NCI-H82 treated with DMSO at 0.1 percent for 48 hours (cell line): ENCODE measurements at regions not wholly inside any gene's neighbourhood (a gene's known extent, or its start where the extent isn't known, plus 50 kb on each side); places are given as distances from the start of the nearest gene placed in this dataset.
"Not testable (repeated sequence)": the region's sequence is repeated elsewhere in the genome, so short reads cannot be mapped to it uniquely, and the experiment has no call there.

Experiments used
- DNase-seq: peaks from one replicate; lab custom pipeline; 2025; ENCODE audit not compliant: unreplicated experiment; lab: John Stamatoyannopoulos, UW

- no peak for DNase-seq
These were observed 50.5 kb upstream of the PARP4 start for GRCh38 chr13:24563087-24563486.

GRCh38 chr13:24563971-24564370 lies 51.4 kb upstream of the PARP4 start:
- not testable (repeated sequence) for DNase-seq

GRCh38 chr13:24564881-24565280 lies 52.3 kb upstream of the PARP4 start:
- DNase-seq, result no peak

GRCh38 chr13:24567593-24567992 lies 55.0 kb upstream of the PARP4 start:
- not testable (repeated sequence) for DNase-seq

GRCh38 chr13:24574847-24575246 lies 62.3 kb upstream of the PARP4 start:
- no peak for DNase-seq

GRCh38 chr13:24580315-24580714 lies 67.7 kb upstream of the PARP4 start:
- DNase-seq, result not testable (repeated sequence)

GRCh38 chr13:24581578-24581977 lies 69.0 kb upstream of the PARP4 start:
- DNase-seq, result not testable (repeated sequence)

GRCh38 chr13:24591697-24592096 lies 79.1 kb upstream of the PARP4 start:
- not testable (repeated sequence) for DNase-seq

GRCh38 chr13:24597906-24598670 lies 82.1 kb upstream of the ATP12A start:
- not testable (repeated sequence) for DNase-seq

GRCh38 chr13:24599019-24599791 lies 81.0 kb upstream of the ATP12A start:
- not testable (repeated sequence) for DNase-seq

GRCh38 chr13:24605923-24606372 lies 74.3 kb upstream of the ATP12A start:
- DNase-seq, result no peak

GRCh38 chr13:24606486-24607170 lies 73.6 kb upstream of the ATP12A start:
- no peak for DNase-seq

- DNase-seq, result no peak
These were observed 69.3 kb upstream of the ATP12A start for GRCh38 chr13:24610956-24611355.

GRCh38 chr13:24612726-24613125 lies 67.5 kb upstream of the ATP12A start:
- no peak for DNase-seq

- DNase-seq, result no peak
These were observed 67.1 kb upstream of the ATP12A start for GRCh38 chr13:24613128-24613527.

GRCh38 chr13:24613755-24614154 lies 66.5 kb upstream of the ATP12A start:
- DNase-seq, result no peak

- DNase-seq, result no peak
These were observed 65.7 kb upstream of the ATP12A start for GRCh38 chr13:24614306-24615080.

GRCh38 chr13:24615114-24615513 lies 65.1 kb upstream of the ATP12A start:
- DNase-seq, result no peak

GRCh38 chr13:24615911-24616472 lies 64.2 kb upstream of the ATP12A start:
- DNase-seq, result no peak

GRCh38 chr13:24616514-24616913 lies 63.7 kb upstream of the ATP12A start:
- DNase-seq, result no peak
